Lung (tissue), 11 donors: ENCODE measurements at regions not wholly inside any gene's neighbourhood (a gene's known extent, or its start where the extent isn't known, plus 50 kb on each side); places are given as distances from the start of the nearest gene placed in this dataset.

ENCODE experiments used
- ATAC-seq: fragments of 200-7000 bp; cut with Tn5 transposase; one replicate; pipeline ENCODE4 v1.9.1; 2020; ENCODE audit warnings: moderate number of reproducible peaks; ENCODE audit not compliant: insufficient read depth, low FRiP score
- DNase-seq, 3 donors: peaks; one replicate each; pipeline ENCODE4 v3.0.0-alpha.2; 2013 to 2017
- H3K27ac ChIP-seq, 2 donors: one replicate each; pipeline ENCODE4 v1.5.1; 2013; ENCODE audit warnings: mild to moderate bottlenecking in 2 of 2, moderate library complexity in 2 of 2, control low read depth in 1 of 2, inconsistent platforms in 1 of 2, low read depth in 1 of 2, low read length in 1 of 2
- H3K27me3 ChIP-seq, 3 donors: one replicate each; pipeline ENCODE4 v1.5.1; 2013; ENCODE audit warnings: low read length in 2 of 3; ENCODE audit not compliant: control insufficient read depth in 3 of 3, insufficient read depth in 3 of 3
- H3K36me3 ChIP-seq, 4 donors: one replicate each; pipeline ENCODE4 v1.5.1; 2013; ENCODE audit warnings: low read length in 4 of 4, mild to moderate bottlenecking in 1 of 4, moderate library complexity in 1 of 4; ENCODE audit not compliant: control insufficient read depth in 4 of 4, insufficient read depth in 4 of 4
- H3K4me1 ChIP-seq, 5 donors: one replicate each; pipeline ENCODE4 v1.5.1; 2013; ENCODE audit warnings: low read length in 5 of 5, mild to moderate bottlenecking in 2 of 5, moderate library complexity in 1 of 5; ENCODE audit not compliant: control insufficient read depth in 5 of 5, insufficient read depth in 5 of 5
- H3K4me3 ChIP-seq: one replicate; pipeline ENCODE4 v1.5.1; 2013; ENCODE audit warnings: mild to moderate bottlenecking, control low read depth, moderate library complexity
- H3K9ac ChIP-seq, 2 donors: one replicate each; pipeline ENCODE4 v1.5.1; 2013; ENCODE audit warnings: low read length in 2 of 2, control low read depth in 1 of 2; ENCODE audit not compliant: insufficient read depth in 1 of 2
- H3K9me3 ChIP-seq, 4 donors: one replicate each; pipeline ENCODE4 v1.5.1; 2013; ENCODE audit warnings: low read length in 3 of 4, mild to moderate bottlenecking in 1 of 4, moderate library complexity in 1 of 4; ENCODE audit not compliant: control insufficient read depth in 4 of 4, insufficient read depth in 3 of 4
- WGBS, 2 donors: extraction: QIAGEN DNeasy Blood & Tissue Kit; methylation state at CpG; one replicate each; pipeline ENCODE4 v1.1.7; 2013; 5-methylcytosine and 5-hydroxymethylcytosine counted together
- TF ChIP-seq, protein P1 (sequence below): IDR thresholded peaks from 2 replicates; pipeline ENCODE4 v1.5.1; 2012; ENCODE audit warnings: mild to moderate bottlenecking; ENCODE audit errors: control extremely low read depth, extremely low read depth
- donor health status: control.
- donor health status: control.
- donor health status: Bipolar disorder and iron deficiency.
- donor health status: healthy.
- donor health status: DM: yes; HTN: yes; CAD: no.

DNA sequence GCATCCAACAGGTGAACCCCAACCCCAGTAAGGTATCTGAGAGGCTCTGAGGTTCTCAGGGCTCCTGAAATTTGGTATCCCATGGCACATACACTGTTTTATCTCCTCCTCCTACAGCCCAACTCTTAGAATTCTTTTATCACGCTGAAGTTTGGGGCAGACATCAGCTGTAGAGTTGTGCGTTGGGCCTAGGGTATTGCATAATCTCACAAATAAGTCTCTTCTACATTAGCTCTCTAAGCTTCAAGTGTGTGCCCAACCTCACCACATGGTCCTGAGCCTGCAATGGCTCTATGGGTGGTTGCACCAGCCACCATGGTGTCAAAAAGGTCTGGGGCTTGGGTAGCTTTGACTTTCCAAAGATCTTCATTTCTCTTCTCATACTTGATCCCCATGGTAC lies 603.0 kb downstream of the BUD13 start:
- H3K9ac ChIP-seq: no peak overlapping the region
- H3K4me3 ChIP-seq: no peak overlapping the region
- TF ChIP-seq, protein P1, sequence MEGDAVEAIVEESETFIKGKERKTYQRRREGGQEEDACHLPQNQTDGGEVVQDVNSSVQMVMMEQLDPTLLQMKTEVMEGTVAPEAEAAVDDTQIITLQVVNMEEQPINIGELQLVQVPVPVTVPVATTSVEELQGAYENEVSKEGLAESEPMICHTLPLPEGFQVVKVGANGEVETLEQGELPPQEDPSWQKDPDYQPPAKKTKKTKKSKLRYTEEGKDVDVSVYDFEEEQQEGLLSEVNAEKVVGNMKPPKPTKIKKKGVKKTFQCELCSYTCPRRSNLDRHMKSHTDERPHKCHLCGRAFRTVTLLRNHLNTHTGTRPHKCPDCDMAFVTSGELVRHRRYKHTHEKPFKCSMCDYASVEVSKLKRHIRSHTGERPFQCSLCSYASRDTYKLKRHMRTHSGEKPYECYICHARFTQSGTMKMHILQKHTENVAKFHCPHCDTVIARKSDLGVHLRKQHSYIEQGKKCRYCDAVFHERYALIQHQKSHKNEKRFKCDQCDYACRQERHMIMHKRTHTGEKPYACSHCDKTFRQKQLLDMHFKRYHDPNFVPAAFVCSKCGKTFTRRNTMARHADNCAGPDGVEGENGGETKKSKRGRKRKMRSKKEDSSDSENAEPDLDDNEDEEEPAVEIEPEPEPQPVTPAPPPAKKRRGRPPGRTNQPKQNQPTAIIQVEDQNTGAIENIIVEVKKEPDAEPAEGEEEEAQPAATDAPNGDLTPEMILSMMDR: no peak
- no peak overlapping the region for H3K27ac ChIP-seq
- no peaks in the 10 kb centered on the region for H3K36me3 ChIP-seq
- no peak for DNase-seq
- no peaks in the 10 kb centered on the region for H3K27me3 ChIP-seq
- ATAC-seq: no peak
- H3K4me1 ChIP-seq: no peaks in the 10 kb centered on the region
- WGBS, 2 donors: 79 to 82% methylated on average over 2 of the region's 2 CpGs
- no peaks in the 10 kb centered on the region for H3K9me3 ChIP-seq

DNA sequence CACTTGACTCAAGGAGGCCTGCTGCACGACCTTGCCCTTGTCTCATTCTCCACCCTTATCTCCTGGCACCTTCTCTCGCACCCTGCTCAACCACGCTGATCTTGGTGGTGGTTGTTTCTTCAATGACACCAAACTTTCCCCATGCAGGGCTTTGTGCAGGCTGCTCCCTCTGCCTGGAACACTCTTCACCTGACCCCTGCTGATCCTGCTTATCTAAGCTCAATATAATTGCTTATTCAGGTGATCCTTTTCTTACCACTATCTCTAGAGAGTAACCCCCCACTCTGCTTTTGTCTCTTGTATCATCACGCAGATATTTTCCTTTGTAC lies 604.4 kb downstream of the BUD13 start:
- Histone ChIP-seq H3K36me3 (no peaks in the 10 kb centered on the region), H3K4me3 (no peak overlapping the region), H3K9me3 (peaks cover 0 to 3% (median 0%) of the 10 kb centered on the region in 4 donors), H3K4me1 (no peaks in the 10 kb centered on the region), H3K27ac (no peak overlapping the region), H3K9ac (no peak overlapping the region), H3K27me3 (peaks cover 0 to 2% (median 0%) of the 10 kb centered on the region in 3 donors)
- TF ChIP-seq, protein P1: no peak
- ATAC-seq (no peak), DNase-seq (no peak)
- WGBS, 2 donors: 84 to 86% methylated on average over 4 of the region's 4 CpGs

DNA sequence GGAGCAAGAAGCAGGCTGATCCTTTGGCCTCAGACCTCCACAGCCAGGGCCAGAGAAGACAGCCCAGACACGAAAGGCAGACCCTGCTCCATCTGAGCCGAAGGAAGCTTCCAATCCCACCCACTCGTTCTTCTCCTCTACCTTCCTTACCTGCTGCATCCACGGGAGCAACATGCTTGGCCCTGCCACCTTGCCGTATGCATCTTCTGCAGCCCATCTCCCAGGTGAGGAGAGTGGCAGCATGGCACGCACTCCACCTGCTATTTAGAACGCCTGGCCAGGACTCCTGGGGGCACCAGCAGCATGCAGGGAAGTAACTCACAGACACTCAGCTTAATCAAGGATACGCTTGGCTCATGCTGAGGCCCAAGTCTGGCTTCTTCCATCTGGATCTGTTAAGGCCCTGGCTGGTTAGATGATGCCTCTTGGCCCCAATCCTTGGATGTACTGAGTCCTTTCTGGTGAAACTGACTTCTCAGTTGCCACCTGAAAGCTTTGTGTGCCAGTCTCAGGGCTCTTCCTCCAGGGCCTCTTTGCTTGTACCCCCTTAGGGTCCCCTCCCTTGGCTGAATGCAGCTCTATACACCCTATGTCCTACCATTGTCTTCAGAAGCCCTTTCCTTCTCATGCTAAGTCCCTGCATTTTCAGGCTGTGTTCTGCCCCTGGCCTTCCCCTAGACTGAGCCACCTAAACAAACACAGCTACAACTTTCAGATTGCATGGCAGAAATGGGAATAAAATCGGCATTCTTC lies 604.9 kb downstream of the BUD13 start:
- H3K4me3 ChIP-seq: no peak overlapping the region

More for the DNA sequence above, 604.9 kb downstream of the BUD13 start:
- DNase-seq (no peak), ATAC-seq (no peak)
- Histone ChIP-seq H3K27me3 (peaks cover 0 to 4% (median 0%) of the 10 kb centered on the region in 3 donors), H3K36me3 (no peaks in the 10 kb centered on the region), H3K9me3 (peaks cover 0 to 3% (median 0%) of the 10 kb centered on the region in 4 donors), H3K4me1 (no peaks in the 10 kb centered on the region), H3K27ac (no peak overlapping the region), H3K9ac (no peak overlapping the region)
- TF ChIP-seq, protein P1: no peak
- 88 to 90% methylated on average over 9 of the region's 9 CpGs for WGBS, 2 donors
